Right lobe of liver (tissue), 4 donors: ENCODE measurements at regions not wholly inside any gene's neighbourhood (a gene's known extent, or its start where the extent isn't known, plus 50 kb on each side); places are given as distances from the start of the nearest gene placed in this dataset.

Source experiments
- POLR2A ChIP-seq: fragments of 450-650 bp; IDR thresholded peaks from one replicate; pipeline ENCODE4 v1.6.1; 2017; ENCODE audit warnings: antibody characterized with exemption, mild to moderate bottlenecking
- TF ChIP-seq, protein P1 (sequence below), 4 donors: fragments of 200-600 bp in 3 of 4; fragments of 450-650 bp in 1 of 4; IDR thresholded peaks; one replicate each; pipeline versions ENCODE4 v1.5.1 to v1.8.0; 2016 to 2022; ENCODE audit warnings: antibody characterized with exemption in 4 of 4, mild to moderate bottlenecking in 2 of 4
- donor health status: DM: no; HTN: no; CAD: no.
- donor health status: DM: no; HTN: no; CAD: no.
- donor health status: DM: no; HTN: yes; CAD: no.

GRCh38 chr7:119033641-119034040 lies 809.1 kb downstream of the ANKRD7 start:
- TF ChIP-seq, protein P1, sequence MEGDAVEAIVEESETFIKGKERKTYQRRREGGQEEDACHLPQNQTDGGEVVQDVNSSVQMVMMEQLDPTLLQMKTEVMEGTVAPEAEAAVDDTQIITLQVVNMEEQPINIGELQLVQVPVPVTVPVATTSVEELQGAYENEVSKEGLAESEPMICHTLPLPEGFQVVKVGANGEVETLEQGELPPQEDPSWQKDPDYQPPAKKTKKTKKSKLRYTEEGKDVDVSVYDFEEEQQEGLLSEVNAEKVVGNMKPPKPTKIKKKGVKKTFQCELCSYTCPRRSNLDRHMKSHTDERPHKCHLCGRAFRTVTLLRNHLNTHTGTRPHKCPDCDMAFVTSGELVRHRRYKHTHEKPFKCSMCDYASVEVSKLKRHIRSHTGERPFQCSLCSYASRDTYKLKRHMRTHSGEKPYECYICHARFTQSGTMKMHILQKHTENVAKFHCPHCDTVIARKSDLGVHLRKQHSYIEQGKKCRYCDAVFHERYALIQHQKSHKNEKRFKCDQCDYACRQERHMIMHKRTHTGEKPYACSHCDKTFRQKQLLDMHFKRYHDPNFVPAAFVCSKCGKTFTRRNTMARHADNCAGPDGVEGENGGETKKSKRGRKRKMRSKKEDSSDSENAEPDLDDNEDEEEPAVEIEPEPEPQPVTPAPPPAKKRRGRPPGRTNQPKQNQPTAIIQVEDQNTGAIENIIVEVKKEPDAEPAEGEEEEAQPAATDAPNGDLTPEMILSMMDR (IDR thresholded peaks at IDR 0.05) = no peak
- no peak for TF ChIP-seq POLR2A
